HG03097 (cell line): ENCODE measurements at regions not wholly inside any gene's neighbourhood (a gene's known extent, or its start where the extent isn't known, plus 50 kb on each side); places are given as distances from the start of the nearest gene placed in this dataset.

ENCODE experiments used
- ATAC-seq: cut with Tn5 transposase; IDR thresholded peaks from one replicate; pipeline ENCODE4 v1.9.1; 2021; ENCODE audit not compliant: unreplicated experiment, low FRiP score

- no peak for ATAC-seq
Measured at GRCh38 chr15:99440551-99441443, 125.0 kb upstream of the MEF2A start.

GRCh38 chr15:99441444-99441800 lies 124.4 kb upstream of the MEF2A start:
- no peak for ATAC-seq

GRCh38 chr15:99441871-99442251 lies 123.9 kb upstream of the MEF2A start:
- no peak for ATAC-seq

GRCh38 chr15:99442252-99442897 lies 123.4 kb upstream of the MEF2A start:
- no peak for ATAC-seq

GRCh38 chr15:99443056-99443756 lies 122.6 kb upstream of the MEF2A start:
- no peak for ATAC-seq

GRCh38 chr15:99443768-99444446 lies 121.9 kb upstream of the MEF2A start:
- no peak for ATAC-seq

- ATAC-seq, result no peak
Measured at GRCh38 chr15:99445272-99445850, 120.4 kb upstream of the MEF2A start.

GRCh38 chr15:99446565-99447496 lies 119.0 kb upstream of the MEF2A start:
- no peak for ATAC-seq

- ATAC-seq, result no peak
Measured at GRCh38 chr15:99447497-99448371, 118.0 kb upstream of the MEF2A start.

GRCh38 chr15:99449514-99449913 lies 116.3 kb upstream of the MEF2A start:
- no peak for ATAC-seq

- no peak for ATAC-seq
Measured at GRCh38 chr15:99450896-99451358, 114.9 kb upstream of the MEF2A start.

GRCh38 chr15:99451484-99451883 lies 114.3 kb upstream of the MEF2A start:
- no peak for ATAC-seq

- ATAC-seq, result no peak
Measured at GRCh38 chr15:99452010-99452409, 113.8 kb upstream of the MEF2A start.

- ATAC-seq, result peak; percentile 76
Measured at GRCh38 chr15:99452728-99453636, 112.8 kb upstream of the MEF2A start.

- no peak for ATAC-seq
Measured at GRCh38 chr15:99453637-99454030, 112.2 kb upstream of the MEF2A start.

- no peak for ATAC-seq
Measured at GRCh38 chr15:99454107-99454809, 111.5 kb upstream of the MEF2A start.
